ENCODE measurements at regions not wholly inside any gene's neighbourhood (a gene's known extent, or its start where the extent isn't known, plus 50 kb on each side); places are given as distances from the start of the nearest gene placed in this dataset.

GRCh38 chr13:47858042-47859025, 142.7 kb downstream of the SUCLA2 start:
- Histone ChIP-seq H3K27ac (ENCODE audit: low read depth, low read length) (no peak overlapping the region), H3K4me1 (ENCODE audit: control insufficient read depth, insufficient read depth, low read length) (no peaks in the 10 kb centered on the region), H3K36me3 (ENCODE audit: control insufficient read depth, insufficient read depth, low read length) (no peaks in the 10 kb centered on the region), H3K27me3 (ENCODE audit: control insufficient read depth, insufficient read depth, low read length) (no peaks in the 10 kb centered on the region), H3K9me3 (ENCODE audit: control insufficient read depth, insufficient read depth, low read length) (no peaks in the 10 kb centered on the region), H3K4me3 (ENCODE audit: low read depth, low read length) (no peak overlapping the region)
- DNase-seq (ENCODE audit: low read depth in 4 of 6, low spot score in 6 of 6): no peak
- WGBS (ENCODE audit: insufficient coverage): 94% methylated on average over 8 of the region's 9 CpGs

- WGBS (ENCODE audit: insufficient coverage): no CpG with 5 or more reads among the region's 1 CpG
- no peaks in the 10 kb centered on the region for H3K4me1 ChIP-seq (ENCODE audit: control insufficient read depth, insufficient read depth, low read length)
- H3K27me3 ChIP-seq (ENCODE audit: control insufficient read depth, insufficient read depth, low read length): no peaks in the 10 kb centered on the region
- no peak overlapping the region for H3K4me3 ChIP-seq (ENCODE audit: low read depth, low read length)
- no peak overlapping the region for H3K27ac ChIP-seq (ENCODE audit: low read depth, low read length)
- no peaks in the 10 kb centered on the region for H3K9me3 ChIP-seq (ENCODE audit: control insufficient read depth, insufficient read depth, low read length)
- no peak for DNase-seq (ENCODE audit: low read depth in 4 of 6, low spot score in 6 of 6)
- H3K36me3 ChIP-seq (ENCODE audit: control insufficient read depth, insufficient read depth, low read length): no peaks in the 10 kb centered on the region
Measured at GRCh38 chr13:47853236-47853635, 147.8 kb downstream of the SUCLA2 start.

GRCh38 chr13:47846886-47847285, 154.2 kb downstream of the SUCLA2 start:
- Histone ChIP-seq H3K27me3 (ENCODE audit: control insufficient read depth, insufficient read depth, low read length) (no peaks in the 10 kb centered on the region), H3K4me3 (ENCODE audit: low read depth, low read length) (no peak overlapping the region), H3K9me3 (ENCODE audit: control insufficient read depth, insufficient read depth, low read length) (no peaks in the 10 kb centered on the region), H3K27ac (ENCODE audit: low read depth, low read length) (no peak overlapping the region), H3K4me1 (ENCODE audit: control insufficient read depth, insufficient read depth, low read length) (no peaks in the 10 kb centered on the region), H3K36me3 (ENCODE audit: control insufficient read depth, insufficient read depth, low read length) (no peaks in the 10 kb centered on the region)
- 80% methylated on average over 1 of the region's 4 CpGs for WGBS (ENCODE audit: insufficient coverage)
- no peak for DNase-seq (ENCODE audit: low read depth in 4 of 6, low spot score in 6 of 6)

GRCh38 chr13:47845981-47846380, 155.1 kb downstream of the SUCLA2 start:
- H3K27ac ChIP-seq (ENCODE audit: low read depth, low read length): no peak overlapping the region
- H3K36me3 ChIP-seq (ENCODE audit: control insufficient read depth, insufficient read depth, low read length): no peaks in the 10 kb centered on the region
- no peaks in the 10 kb centered on the region for H3K4me1 ChIP-seq (ENCODE audit: control insufficient read depth, insufficient read depth, low read length)
- 82% methylated on average over 1 of the region's 1 CpG for WGBS (ENCODE audit: insufficient coverage)
- no peak overlapping the region for H3K4me3 ChIP-seq (ENCODE audit: low read depth, low read length)
- H3K9me3 ChIP-seq (ENCODE audit: control insufficient read depth, insufficient read depth, low read length): no peaks in the 10 kb centered on the region
- DNase-seq (ENCODE audit: low read depth in 4 of 6, low spot score in 6 of 6): no peak
- H3K27me3 ChIP-seq (ENCODE audit: control insufficient read depth, insufficient read depth, low read length): no peaks in the 10 kb centered on the region

- no peak overlapping the region for H3K4me3 ChIP-seq (ENCODE audit: low read depth, low read length)
- no peaks in the 10 kb centered on the region for H3K27me3 ChIP-seq (ENCODE audit: control insufficient read depth, insufficient read depth, low read length)
- H3K36me3 ChIP-seq (ENCODE audit: control insufficient read depth, insufficient read depth, low read length): no peaks in the 10 kb centered on the region
- no peaks in the 10 kb centered on the region for H3K9me3 ChIP-seq (ENCODE audit: control insufficient read depth, insufficient read depth, low read length)
- WGBS (ENCODE audit: insufficient coverage): 94% methylated on average over 2 of the region's 4 CpGs
- H3K4me1 ChIP-seq (ENCODE audit: control insufficient read depth, insufficient read depth, low read length): no peaks in the 10 kb centered on the region
- DNase-seq (ENCODE audit: low read depth in 4 of 6, low spot score in 6 of 6): no peak
- no peak overlapping the region for H3K27ac ChIP-seq (ENCODE audit: low read depth, low read length)
Measured at GRCh38 chr13:47843005-47843404, 158.1 kb downstream of the SUCLA2 start.

GRCh38 chr13:47841151-47841550, 159.9 kb downstream of the SUCLA2 start:
- no peak overlapping the region for H3K27ac ChIP-seq (ENCODE audit: low read depth, low read length)
- H3K9me3 ChIP-seq (ENCODE audit: control insufficient read depth, insufficient read depth, low read length): no peaks in the 10 kb centered on the region
- no peaks in the 10 kb centered on the region for H3K36me3 ChIP-seq (ENCODE audit: control insufficient read depth, insufficient read depth, low read length)
- H3K4me3 ChIP-seq (ENCODE audit: low read depth, low read length): no peak overlapping the region
- 100% methylated on average over 2 of the region's 4 CpGs for WGBS (ENCODE audit: insufficient coverage)
- DNase-seq (ENCODE audit: low read depth in 4 of 6, low spot score in 6 of 6): peak in 1 of 6 donors; percentile 72
- no peaks in the 10 kb centered on the region for H3K4me1 ChIP-seq (ENCODE audit: control insufficient read depth, insufficient read depth, low read length)
- no peaks in the 10 kb centered on the region for H3K27me3 ChIP-seq (ENCODE audit: control insufficient read depth, insufficient read depth, low read length)

GRCh38 chr13:47837906-47838305, 163.2 kb downstream of the SUCLA2 start:
- Histone ChIP-seq H3K27ac (ENCODE audit: low read depth, low read length) (no peak overlapping the region), H3K36me3 (ENCODE audit: control insufficient read depth, insufficient read depth, low read length) (no peaks in the 10 kb centered on the region), H3K9me3 (ENCODE audit: control insufficient read depth, insufficient read depth, low read length) (no peaks in the 10 kb centered on the region), H3K4me1 (ENCODE audit: control insufficient read depth, insufficient read depth, low read length) (no peaks in the 10 kb centered on the region), H3K27me3 (ENCODE audit: control insufficient read depth, insufficient read depth, low read length) (no peaks in the 10 kb centered on the region), H3K4me3 (ENCODE audit: low read depth, low read length) (no peak overlapping the region)
- peak in 1 of 6 donors; percentile 30 for DNase-seq (ENCODE audit: low read depth in 4 of 6, low spot score in 6 of 6)
- WGBS (ENCODE audit: insufficient coverage): 74% methylated on average over 4 of the region's 4 CpGs

GRCh38 chr13:47837104-47837880, 163.8 kb downstream of the SUCLA2 start:
- H3K27ac ChIP-seq (ENCODE audit: low read depth, low read length): no peak overlapping the region
- DNase-seq (ENCODE audit: low read depth in 4 of 6, low spot score in 6 of 6): no peak
- no peaks in the 10 kb centered on the region for H3K36me3 ChIP-seq (ENCODE audit: control insufficient read depth, insufficient read depth, low read length)
- no peaks in the 10 kb centered on the region for H3K27me3 ChIP-seq (ENCODE audit: control insufficient read depth, insufficient read depth, low read length)
- H3K4me3 ChIP-seq (ENCODE audit: low read depth, low read length): no peak overlapping the region
- no peaks in the 10 kb centered on the region for H3K9me3 ChIP-seq (ENCODE audit: control insufficient read depth, insufficient read depth, low read length)
- 20% methylated on average over 1 of the region's 5 CpGs for WGBS (ENCODE audit: insufficient coverage)
- no peaks in the 10 kb centered on the region for H3K4me1 ChIP-seq (ENCODE audit: control insufficient read depth, insufficient read depth, low read length)

- Histone ChIP-seq H3K27ac (ENCODE audit: low read depth, low read length) (no peak overlapping the region), H3K4me3 (ENCODE audit: low read depth, low read length) (no peak overlapping the region), H3K9me3 (ENCODE audit: control insufficient read depth, insufficient read depth, low read length) (no peaks in the 10 kb centered on the region), H3K27me3 (ENCODE audit: control insufficient read depth, insufficient read depth, low read length) (no peaks in the 10 kb centered on the region), H3K4me1 (ENCODE audit: control insufficient read depth, insufficient read depth, low read length) (no peaks in the 10 kb centered on the region), H3K36me3 (ENCODE audit: control insufficient read depth, insufficient read depth, low read length) (no peaks in the 10 kb centered on the region)
- WGBS (ENCODE audit: insufficient coverage): 80% methylated on average over 2 of the region's 8 CpGs
- no peak for DNase-seq (ENCODE audit: low read depth in 4 of 6, low spot score in 6 of 6)
Measured at GRCh38 chr13:47835470-47836228, 165.4 kb downstream of the SUCLA2 start.
